CD4-positive, alpha-beta T cell treated with Interleukin-1 beta for 1 hour (primary cell): ENCODE measurements at regions not wholly inside any gene's neighbourhood (a gene's known extent, or its start where the extent isn't known, plus 50 kb on each side); places are given as distances from the start of the nearest gene placed in this dataset.

Source experiments
- DNase-seq, 2 donors: peaks; one replicate each; pipeline ENCODE4 v3.0.0-alpha.2; 2020 to 2022

DNA sequence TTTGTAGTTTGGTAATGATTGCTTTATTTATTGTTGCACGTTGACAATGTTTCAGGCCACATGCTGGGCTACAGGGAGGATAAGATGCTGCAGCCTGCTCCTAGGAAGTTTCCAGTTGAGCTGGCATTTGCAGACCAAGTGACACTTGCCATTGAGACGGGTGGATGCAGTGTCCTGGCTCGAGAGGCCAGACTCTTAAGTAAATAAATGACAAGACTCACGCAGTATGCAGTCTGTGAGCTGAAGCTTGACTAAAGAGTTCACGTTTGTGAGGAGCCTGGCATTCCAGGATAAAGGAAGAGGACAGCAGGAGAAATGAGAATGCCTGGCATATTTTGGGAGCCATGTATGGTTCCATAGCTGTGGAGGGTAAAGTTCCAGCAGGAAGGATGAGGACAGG, 105.8 kb downstream of the BAMBI start:
- DNase-seq = no peak

DNA sequence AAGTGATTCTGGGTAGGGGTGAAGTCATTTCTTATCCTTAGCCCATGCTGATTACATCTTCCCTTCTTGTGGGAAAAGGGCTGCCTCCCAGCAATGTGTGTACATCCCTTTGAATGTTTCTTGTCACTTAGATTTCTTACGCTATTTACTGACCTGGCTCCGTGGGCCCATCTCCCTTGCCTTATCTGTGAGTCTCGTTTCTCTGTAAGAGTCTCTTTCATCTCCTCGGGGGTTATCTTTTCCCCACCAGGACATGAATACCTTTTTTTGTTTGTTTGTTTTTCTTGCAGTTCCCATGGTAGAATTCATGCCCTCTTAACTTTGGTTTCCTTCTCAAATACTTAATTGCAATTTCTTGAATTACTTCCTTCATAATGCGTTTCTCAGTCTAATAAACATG, 107.7 kb downstream of the BAMBI start:
- DNase-seq = no peak

DNA sequence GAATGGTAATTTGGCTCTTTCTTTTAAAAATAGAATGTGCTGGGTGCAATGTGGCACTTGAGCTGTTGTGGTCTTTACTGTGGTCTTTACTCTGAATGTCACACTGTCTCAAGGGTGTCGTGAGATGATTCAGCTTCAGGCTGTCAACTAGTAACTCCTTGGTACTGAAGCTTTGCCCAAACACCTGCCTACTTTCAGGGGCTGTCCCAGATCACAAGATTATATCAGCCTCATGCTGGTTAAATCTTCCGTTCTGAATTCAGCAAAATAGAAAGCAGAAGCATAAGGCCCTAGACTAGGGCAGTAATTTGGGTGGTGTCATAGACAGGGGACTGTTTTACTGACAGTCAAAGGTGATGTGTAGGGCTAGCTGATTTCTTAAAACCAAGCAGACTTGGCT, 110.9 kb downstream of the BAMBI start:
- no peak for DNase-seq

DNA sequence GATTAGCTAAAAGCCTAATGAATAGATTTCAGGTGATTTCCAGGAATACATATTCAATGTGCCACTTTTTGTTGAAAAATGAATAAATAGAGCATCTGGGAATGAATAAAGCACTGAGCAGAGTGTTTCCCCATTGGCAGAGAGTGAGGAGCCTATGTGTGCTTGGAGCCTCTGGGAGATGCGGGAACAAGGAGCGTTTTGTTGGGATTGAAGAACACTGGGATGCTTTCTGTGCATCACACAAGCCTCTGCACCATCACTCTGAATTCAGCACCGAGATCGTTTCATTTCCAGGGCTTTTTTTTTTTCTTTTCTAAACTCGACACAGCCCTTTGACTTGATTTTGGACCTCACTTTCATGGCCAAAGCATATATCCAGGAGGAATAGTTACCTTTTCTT, 111.4 kb downstream of the BAMBI start:
- no peak for DNase-seq

DNA sequence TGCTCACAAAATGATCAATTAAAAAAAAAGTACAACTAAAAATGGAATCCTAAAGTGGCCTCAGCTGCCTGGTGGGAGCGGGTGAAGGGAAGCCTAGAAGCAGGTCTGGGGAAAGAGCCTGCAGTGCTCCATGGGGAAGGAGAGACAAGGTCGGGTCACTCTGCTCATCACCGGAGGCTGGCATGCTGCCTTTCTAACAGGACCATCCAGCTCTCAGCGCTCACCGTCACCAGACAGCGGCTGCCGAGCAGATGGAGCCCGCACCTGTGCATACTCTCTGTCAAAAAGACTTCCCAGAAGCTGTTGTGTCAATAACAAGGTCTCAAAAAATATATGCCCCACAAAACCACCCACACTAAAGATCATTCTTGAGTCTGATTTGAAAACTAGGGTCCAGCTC, 112.8 kb downstream of the BAMBI start:
- no peak for DNase-seq

DNA sequence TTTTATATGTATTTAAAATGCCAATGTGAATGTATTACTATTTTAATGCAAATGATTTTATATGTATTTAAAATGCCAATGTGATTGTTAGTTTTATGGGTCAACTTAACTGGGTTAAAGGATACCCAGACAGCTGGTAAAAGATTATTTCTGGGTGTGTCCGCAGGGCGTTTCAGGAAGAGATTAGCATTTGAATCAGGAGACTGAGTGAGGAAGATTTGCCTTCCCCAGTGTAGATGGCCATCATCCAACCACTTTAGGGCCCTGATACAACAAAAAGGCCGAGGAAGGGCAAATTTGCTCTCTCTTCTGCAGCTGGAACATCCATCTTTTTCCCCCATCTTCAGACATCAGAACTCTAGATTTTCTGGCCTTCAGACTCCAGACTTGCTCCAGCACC, 116.2 kb downstream of the BAMBI start:
- no peak for DNase-seq

DNA sequence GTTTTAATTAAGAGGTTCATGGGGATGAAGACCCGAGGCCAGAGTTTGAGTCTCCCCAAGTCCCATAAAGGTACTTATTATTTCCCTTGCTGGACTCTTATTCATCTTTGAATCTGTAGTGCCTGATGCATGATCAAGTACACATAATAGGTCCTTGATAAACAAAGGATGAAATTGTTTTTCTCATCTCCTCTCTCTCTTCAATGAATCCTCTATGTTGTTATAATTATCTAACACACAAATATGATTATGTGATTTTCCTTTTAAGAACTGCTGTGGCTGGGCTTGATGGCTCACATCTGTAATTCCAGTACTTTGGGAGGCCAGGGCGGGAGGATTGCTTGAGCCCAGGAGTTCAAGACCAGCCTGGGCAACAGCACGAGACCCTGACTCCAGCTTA, 117.7 kb downstream of the BAMBI start:
- no peak for DNase-seq

DNA sequence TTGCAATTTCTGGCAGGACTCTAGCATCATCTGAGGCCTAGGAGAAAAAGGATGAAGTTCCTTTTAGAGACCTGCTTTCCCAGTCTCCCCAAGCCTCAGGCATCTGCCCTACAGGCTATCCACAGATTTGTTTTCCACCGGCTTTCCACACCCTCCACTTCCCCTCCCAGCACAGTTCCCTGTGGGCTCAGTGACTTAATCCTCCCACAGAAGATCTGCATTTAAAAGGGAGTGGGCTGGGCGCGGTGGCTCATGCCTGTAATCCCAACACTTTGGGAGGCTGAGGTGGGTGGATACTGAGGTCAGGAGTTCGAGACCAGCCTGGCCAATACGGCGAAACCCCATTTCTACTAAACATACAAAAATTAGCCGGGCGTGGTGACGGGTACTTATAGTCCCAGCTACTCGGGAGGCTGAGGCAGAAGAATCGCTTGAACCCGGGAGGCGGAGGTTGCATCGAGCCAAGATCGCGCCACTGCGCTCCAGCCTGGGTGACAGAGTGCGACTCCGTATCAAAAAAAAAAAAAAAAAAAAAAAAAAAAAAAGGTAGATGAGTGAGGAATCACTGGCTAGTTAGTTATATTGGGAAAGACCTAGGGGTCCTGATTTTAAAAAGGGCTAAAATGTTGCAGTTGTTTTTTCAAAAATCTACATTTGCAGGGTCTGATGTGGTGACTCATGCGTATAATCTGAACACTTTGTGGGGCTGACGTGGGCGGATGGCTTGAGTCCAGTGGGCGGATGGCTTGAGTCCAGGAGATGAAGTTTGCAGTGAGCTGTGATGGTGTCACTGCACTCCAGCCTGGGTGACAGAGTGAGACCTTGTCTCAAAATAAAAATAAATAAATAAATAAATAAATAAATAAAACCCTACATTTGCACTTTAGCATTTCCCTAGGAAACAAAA, 119.5 kb downstream of the BAMBI start:
- DNase-seq = no peak

DNA sequence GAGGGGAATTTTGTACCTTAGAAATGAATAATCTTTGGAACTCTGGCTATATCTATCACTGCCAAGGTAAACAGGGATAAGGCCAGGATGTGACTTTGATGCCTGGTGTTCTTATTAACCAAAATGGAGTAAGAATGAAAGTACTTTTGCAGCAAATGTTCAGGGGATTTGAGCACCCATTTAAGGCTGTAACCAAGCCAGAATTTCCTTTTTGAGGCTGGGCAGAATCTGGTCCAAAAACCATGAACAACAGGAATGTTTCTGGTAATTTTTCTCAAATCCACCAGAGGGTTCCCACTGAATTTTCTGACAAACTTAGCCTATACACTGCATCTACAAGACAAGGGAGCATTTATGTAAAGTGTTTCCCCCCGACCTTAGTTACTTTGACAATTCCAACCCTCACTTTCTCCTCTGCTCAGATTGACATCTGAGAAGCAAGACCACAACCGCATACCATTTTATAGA, 120.6 kb downstream of the BAMBI start:
- no peak for DNase-seq

DNA sequence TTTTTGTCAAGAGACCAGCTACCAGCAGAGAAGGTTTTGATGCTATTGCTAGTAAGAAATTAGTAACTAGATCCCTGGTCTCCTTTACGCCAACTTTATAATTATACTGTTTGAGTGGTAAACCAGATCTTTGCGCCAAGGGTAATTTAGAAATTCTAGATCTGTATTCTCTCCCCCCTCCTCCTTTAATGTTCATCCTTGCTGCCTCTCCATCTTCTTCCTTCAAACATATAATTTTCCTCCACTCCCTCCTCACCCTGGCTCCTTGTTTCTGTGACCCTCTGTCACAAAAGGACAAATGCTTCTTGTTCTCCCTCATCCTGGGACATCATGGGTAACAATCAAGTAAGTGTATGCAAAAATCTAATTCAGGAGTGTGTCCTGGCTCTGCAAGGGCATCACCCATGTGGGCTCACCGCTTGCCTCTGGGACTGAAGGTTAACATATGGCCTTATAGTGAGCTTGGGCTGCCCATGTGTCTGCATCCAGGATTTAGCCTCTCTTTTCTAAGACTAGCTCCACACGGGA, 121.2 kb downstream of the BAMBI start:
- DNase-seq = no peak

DNA sequence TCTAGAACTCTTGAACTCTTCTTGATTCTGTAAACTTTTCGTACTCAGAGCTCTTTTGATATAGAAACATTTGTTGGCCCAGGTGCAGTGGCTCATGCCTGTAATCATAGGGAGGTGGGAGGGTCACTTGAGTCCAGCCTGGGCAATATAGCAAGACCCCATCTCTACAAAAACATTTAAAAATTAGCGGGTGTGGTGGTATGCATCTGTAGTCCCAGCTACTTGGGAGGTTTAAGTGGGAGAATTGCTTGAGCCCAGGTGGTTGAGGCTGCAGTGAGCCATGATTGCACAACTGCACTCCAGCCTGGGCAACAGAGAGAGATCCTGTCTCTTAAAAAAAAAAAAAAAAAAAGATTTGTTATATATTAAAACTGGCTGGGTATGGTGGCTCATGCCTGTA, 121.6 kb downstream of the BAMBI start:
- DNase-seq = no peak

DNA sequence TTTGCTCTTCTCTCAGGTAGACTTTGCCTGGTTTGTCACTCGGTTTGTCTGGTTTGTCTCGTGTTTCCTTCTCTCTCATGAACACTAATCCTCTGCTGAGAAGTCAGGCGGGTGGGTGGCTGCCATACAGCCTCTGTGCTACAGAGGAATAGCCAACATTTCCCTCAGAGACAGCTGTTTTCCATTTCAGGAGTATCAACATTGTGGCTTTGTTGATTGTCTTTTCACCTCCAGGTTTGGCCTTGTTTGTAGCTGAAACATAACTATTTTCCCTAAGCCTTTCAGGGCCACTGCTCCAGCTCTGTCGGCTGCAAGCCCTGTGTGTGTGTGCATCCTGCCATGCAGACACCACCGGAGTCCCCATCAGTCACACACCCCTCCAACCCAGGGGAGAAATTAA, 122.8 kb downstream of the BAMBI start:
- no peak for DNase-seq

DNA sequence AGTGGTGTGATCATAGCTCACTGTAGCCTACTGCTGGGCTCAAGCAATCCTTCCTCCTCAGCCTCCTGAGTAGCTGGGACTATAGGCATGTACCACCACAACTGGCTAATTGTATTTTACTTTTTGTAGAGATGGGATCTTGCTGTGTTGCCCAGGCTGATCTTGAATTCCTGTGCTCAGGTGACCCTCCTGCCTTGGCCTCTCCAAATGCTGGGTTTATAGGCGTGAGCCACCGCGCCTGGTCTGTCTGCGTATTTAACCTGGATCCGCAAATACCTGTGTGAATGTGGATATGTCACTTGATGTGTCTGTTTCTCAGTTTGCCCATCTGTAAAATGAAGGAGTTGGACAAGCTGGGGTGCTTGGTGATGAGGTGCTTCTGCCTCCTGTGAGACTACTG, 123.9 kb downstream of the BAMBI start:
- DNase-seq = no peak

DNA sequence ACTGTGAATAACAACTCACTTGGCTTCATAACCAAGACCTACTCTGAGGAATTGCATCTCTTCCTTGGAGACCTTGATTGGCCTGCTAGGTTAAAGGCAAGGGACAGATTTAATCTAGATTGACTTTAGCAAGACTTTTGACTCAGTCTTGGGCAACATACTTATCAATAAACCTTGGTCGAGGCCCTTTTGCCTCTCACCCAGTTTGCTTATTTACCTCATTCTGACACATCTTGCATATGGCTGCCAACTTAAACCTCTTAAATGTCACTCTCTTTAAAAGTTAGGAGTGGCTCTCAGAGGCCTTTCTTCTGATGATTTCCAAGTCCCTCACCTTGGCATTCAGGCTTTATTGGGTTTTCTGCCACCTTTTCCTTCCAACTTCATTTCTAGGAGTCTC, 124.5 kb downstream of the BAMBI start:
- no peak for DNase-seq

DNA sequence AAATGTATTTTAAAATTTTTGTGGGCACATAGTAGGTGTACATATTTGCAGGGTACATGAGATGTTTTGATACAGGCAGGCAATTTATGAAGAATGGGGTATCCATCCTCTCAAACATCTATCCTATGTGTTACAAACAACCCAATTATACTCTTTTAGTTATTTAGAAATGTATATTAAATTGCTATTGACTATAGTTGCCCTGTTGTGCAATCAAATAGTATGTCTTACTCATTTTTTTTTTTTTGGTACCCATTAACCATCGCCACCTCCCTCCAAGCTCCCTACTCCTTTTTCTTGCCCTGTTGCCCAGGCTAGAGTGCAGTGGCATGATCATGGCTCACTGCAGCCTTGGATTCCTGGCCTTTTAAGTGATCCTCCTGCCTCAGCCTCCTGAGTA, 128.1 kb downstream of the BAMBI start:
- no peak for DNase-seq

DNA sequence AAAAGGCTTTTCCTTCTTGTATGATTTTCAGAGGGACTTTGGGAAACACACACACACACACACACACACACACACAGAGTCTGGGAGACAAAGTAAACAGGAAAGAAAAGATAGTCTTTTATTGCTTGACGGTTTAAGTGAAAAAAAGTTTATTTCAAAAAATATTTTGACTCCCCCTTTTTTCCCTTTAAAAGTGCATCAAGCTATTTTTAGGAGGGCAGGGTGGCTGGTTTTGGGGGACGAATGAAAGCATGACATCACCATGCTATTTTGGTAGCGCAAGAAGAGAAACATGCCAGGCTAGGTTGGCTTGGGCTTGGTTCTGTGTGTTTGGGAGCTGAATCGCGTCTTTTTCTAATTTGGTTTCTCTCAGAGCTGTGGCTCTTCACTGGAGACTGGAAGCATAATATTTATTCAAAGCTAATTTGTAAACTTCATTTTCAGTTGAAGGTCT, 129.2 kb downstream of the BAMBI start:
- DNase-seq = no peak

DNA sequence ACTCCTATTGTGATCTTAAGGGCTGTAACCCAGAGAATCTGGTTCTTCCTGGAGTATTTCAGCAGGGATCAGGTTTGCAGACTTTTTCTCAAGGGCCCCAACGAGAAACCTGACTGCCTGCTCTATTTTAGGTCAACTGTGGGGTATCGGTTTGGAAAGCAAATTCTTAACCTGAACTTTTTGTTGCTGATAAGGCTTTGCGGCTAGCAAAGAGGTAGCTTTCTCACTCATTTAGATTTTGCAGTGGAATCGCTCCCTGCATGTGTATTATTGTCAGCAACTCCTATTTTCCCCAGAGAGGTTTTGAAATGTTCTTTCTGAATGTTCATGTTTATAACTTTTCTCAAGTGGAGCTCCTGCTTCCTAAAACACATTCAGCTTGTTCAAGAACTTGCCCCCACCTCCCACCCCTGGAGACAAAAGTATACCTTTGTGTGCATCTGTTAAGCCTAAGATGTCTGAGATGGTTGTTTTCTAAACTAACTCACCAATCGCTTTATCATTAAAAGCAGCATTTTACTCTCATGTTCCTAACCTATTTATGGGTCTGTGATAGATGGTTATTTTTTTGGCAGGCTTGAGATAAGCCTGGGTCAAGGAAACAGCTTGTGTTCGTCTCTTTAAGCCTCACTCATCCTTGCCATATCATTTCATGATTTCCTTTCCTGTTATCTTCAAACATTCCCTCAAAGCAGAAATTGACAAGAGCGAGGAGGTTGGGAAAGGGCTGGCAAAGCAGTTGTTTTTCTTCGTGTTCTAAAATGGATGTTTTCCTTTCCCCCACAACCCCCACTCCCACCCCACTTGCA, 129.8 kb downstream of the BAMBI start:
- DNase-seq = no peak

DNA sequence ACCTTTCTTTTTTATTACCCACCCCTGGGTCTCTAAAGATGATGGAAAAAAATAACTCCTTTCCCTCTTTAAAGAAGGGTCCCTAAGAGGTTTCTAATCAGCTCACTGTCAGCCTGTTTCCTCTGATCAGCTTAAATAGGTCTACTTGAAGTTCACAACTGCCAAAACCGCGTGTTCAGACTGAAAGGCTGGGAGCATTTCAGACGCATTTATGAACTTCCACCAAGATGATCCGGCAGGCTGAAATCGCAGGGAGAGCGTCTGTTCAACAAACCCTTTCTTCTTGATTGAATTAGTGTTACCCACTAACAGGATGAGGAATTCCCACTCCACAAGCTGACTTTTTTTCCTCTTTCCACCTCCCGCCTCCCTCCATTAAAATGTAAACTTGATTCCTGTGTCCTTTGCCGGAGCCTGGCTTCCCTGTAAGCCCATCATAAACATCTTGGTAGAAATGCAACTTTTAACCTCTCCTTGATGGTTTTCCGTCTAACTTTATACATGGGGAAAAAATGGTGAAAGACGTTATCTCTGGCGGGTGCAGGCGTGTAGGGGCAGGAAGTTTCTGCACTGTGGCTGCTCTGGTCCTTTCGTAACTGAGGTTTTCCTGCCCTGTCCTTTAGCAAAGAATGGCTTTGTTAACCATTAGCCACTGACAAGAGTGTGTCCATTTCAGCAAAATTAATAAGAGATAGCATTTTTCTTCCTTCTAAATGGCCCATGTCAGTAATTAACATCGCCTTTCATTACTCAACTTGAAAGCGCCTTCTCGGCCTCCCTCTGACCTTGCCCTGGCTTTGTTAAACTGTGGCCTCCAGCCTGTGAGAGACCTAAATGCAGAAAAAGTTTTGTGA, 130.7 kb downstream of the BAMBI start:
- DNase-seq = no peak

DNA sequence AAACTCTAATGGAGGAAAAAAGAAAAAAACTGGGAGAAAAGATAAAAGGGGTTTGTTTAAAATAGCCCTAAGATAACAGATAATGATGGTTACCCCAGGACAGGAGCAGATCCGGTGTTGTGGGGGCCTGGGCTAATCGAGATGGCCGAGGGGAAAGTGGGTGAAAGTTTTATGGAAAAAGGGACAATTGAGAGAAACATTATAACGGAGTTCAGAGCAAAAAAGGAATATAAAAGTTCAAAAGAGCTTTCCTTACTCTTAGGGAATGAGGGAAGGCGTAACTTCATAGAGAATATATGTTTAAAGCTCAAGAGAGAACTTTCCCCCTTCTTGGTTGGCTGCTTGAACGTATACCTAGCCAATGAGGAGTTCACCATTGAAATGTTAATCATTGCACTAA, 131.4 kb downstream of the BAMBI start:
- no peak for DNase-seq

DNA sequence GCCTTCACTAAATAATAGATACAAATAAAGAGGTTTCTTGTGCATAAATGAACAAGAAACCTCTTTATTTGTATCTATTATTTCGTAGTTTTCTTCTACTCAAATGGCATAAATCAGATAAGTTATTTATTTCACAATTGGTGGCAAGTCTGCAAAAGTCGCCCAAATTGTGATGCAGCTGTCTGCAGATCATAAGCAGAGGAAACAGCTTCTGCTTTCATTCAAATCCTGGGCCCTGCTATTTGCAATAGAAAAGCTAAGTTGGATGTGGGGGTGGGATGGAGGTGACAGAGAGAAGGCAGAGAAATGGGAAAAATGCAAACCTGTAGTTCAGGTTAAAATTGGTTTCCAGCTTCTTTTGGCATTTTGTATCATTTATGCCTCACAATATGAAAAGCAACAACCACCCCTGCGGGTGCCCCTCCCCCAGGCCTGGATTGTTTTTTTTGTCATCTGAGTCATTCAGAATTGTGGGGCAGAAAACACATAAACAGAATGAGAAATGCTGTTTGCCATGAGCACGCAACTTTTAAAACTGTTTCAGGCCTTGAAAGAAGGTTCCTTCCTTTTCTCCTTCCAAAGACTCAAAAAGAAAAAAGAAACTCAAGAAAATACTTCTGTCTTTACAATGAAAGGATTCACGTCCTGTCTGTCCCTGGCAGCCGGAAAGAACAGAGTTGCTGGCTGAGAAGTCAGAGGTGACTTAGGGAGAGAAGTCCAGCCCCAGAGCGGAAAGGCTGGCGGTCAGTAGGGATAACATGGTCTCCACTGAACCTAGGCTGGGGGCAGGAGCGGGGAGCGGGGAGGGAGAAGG, 132.9 kb downstream of the BAMBI start:
- no peak for DNase-seq

DNA sequence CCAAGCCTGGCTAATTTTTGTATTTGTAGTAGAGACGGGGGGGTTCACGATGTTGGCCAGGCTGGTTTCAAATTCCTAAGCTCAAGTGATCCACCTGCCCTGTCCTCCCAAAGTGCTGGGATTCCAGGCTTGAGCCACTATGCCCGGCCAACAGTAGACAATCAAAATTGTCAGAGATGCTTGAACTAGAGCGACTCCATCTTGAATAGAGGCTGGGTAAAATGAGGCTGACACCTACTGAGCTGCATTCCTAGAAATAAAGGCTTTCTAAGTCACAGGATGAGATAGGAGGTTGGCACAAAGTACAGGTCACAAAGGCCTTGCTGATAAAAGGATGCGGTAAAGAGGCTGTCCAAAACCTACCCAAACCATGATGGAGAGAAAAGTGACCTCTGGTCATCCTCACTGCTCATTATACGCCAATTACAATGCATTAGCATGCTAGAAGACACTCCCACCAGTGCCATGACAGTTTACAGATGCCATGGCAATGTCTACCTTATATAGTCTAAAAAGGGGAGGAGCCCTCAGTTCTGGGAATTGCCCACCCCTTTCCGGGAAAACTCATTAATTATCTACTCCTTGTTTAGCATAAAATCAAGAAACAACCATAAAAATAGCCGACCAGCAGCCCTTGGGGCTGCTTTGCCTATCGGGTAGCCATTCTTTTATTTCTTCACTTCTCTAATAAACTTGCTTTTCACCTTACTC, 134.5 kb downstream of the BAMBI start:
- no peak for DNase-seq
